Right lobe of liver (tissue), 4 donors: ENCODE measurements at regions not wholly inside any gene's neighbourhood (a gene's known extent, or its start where the extent isn't known, plus 50 kb on each side); places are given as distances from the start of the nearest gene placed in this dataset.

Source experiments
- CTCF ChIP-seq, 4 donors: fragments of 200-600 bp in 3 of 4; fragments of 450-650 bp in 1 of 4; IDR thresholded peaks; one replicate each; pipeline versions ENCODE4 v1.5.1 to v1.8.0; 2016 to 2022; ENCODE audit warnings: antibody characterized with exemption in 4 of 4, mild to moderate bottlenecking in 2 of 4
- POLR2A ChIP-seq: fragments of 450-650 bp; IDR thresholded peaks from one replicate; pipeline ENCODE4 v1.6.1; 2017; ENCODE audit warnings: antibody characterized with exemption, mild to moderate bottlenecking
- donor health status: DM: no; HTN: no; CAD: no.
- donor health status: DM: no; HTN: no; CAD: no.
- donor health status: DM: no; HTN: yes; CAD: no.

- TF ChIP-seq POLR2A: no peak
- no peak for TF ChIP-seq CTCF (IDR thresholded peaks at IDR 0.05)
Observed at GRCh38 chr11:112770487-112770886, 190.7 kb upstream of the NCAM1 start.
